Smooth muscle cell (in vitro differentiated cells): ENCODE measurements at regions not wholly inside any gene's neighbourhood (a gene's known extent, or its start where the extent isn't known, plus 50 kb on each side); places are given as distances from the start of the nearest gene placed in this dataset.

ENCODE experiments used
- DNase-seq: peaks from one replicate; lab custom pipeline; 2025; ENCODE audit not compliant: unreplicated experiment; lab: John Stamatoyannopoulos, UW
- H2AFZ ChIP-seq: fragments of 200-600 bp; sonication (generic); 2 replicates; pipeline ENCODE4 v1.6.0; 2016; ENCODE audit warnings: antibody characterized with exemption, low read depth, mild to moderate bottlenecking
- H3F3A ChIP-seq: fragments of 200-600 bp; sonication (generic); 2 replicates; pipeline ENCODE4 v1.6.0; 2017; ENCODE audit warnings: antibody characterized with exemption, low read depth
- H3K27ac ChIP-seq: fragments of 200-600 bp; sonication (generic); 2 replicates; pipeline ENCODE4 v1.5.1; 2016; ENCODE audit warnings: low read depth, mild to moderate bottlenecking
- H3K27me3 ChIP-seq: fragments of 200-600 bp; sonication (generic); 2 replicates; pipeline ENCODE4 v1.6.1; 2016; ENCODE audit warnings: low read depth, mild to moderate bottlenecking
- H3K36me3 ChIP-seq: fragments of 200-600 bp; sonication (generic); 2 replicates; pipeline ENCODE4 v1.5.1; 2016; ENCODE audit warnings: low read depth
- H3K4me1 ChIP-seq: fragments of 200-600 bp; sonication (generic); 2 replicates; pipeline ENCODE4 v1.5.1; 2016; ENCODE audit warnings: low read depth
- H3K4me2 ChIP-seq: fragments of 200-600 bp; sonication (generic); 2 replicates; pipeline ENCODE4 v1.6.0; 2016; ENCODE audit warnings: mild to moderate bottlenecking
- H3K4me3 ChIP-seq: fragments of 200-600 bp; sonication (generic); 2 replicates; pipeline ENCODE4 v1.5.1; 2016; ENCODE audit warnings: mild to moderate bottlenecking
- H3K79me2 ChIP-seq: fragments of 200-600 bp; sonication (generic); 2 replicates; pipeline ENCODE4 v1.6.0; 2016; ENCODE audit warnings: low read depth, mild to moderate bottlenecking
- H3K9ac ChIP-seq: fragments of 200-600 bp; sonication (generic); 2 replicates; pipeline ENCODE4 v1.6.0; 2016; ENCODE audit warnings: low read depth
- H3K9me3 ChIP-seq: fragments of 200-600 bp; sonication (generic); replicated peaks from 2 replicates; pipeline ENCODE4 v1.5.1; 2016; ENCODE audit warnings: low read depth
- H4K20me1 ChIP-seq: fragments of 200-600 bp; sonication (generic); 2 replicates; pipeline ENCODE4 v1.6.0; 2016; ENCODE audit warnings: low read depth
- CTCF ChIP-seq: fragments of 200-600 bp; sonication (generic); IDR thresholded peaks from 2 replicates; pipeline ENCODE4 v1.5.1; 2017; ENCODE audit warnings: borderline replicate concordance, mild to moderate bottlenecking, antibody characterized with exemption; ENCODE audit not compliant: insufficient read depth, poor library complexity, severe bottlenecking
- WGBS: methylation state at CpG from one replicate; pipeline ENCODE4 v1.1.7; 2016; ENCODE audit warnings: low lambda C conversion rate; 5-methylcytosine and 5-hydroxymethylcytosine counted together

GRCh38 chr22:47697861-47698260 is 935.4 kb downstream of the TBC1D22A start:
- Histone ChIP-seq H3K9me3 (no peaks in the 10 kb centered on the region), H3K4me1 (no peaks in the 10 kb centered on the region), H3K4me3 (no peak overlapping the region), H3K4me2 (no peak overlapping the region), H3K27ac (no peak overlapping the region), H3K9ac (no peak overlapping the region), H3K27me3 (no peaks in the 10 kb centered on the region), H2AFZ (no peak overlapping the region), H3K36me3 (no peaks in the 10 kb centered on the region), H3F3A (no peaks in the 10 kb centered on the region), H4K20me1 (no peaks in the 10 kb centered on the region), H3K79me2 (no peaks in the 10 kb centered on the region)
- 60% methylated on average over 1 of the region's 1 CpG for WGBS
- TF ChIP-seq CTCF: no peak
- DNase-seq: no peak

DNA sequence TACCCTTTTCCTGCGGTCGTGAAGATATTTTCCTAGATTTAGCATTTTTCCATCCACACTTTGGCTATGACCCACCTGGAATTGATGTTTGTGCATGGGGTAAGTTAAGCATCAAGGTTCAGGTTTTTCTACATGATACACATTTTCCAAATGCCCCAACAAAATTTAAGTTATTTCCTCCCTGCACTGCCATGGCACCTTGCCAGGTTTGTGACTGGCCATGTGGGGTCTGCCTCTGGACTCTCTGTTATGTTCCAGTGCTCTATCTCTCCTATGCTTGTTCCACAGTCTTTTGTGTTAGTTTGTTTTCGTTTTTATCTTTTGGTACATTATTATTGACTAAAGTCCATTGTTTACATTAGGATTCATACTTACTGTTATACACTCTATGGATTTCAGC is 934.3 kb downstream of the TBC1D22A start:
- Histone ChIP-seq H3K27me3 (no peaks in the 10 kb centered on the region), H3K36me3 (no peaks in the 10 kb centered on the region), H3K9me3 (no peaks in the 10 kb centered on the region), H3K79me2 (no peaks in the 10 kb centered on the region), H2AFZ (no peak overlapping the region), H3K9ac (no peak overlapping the region), H3K4me2 (no peak overlapping the region), H4K20me1 (no peaks in the 10 kb centered on the region), H3K27ac (no peak overlapping the region), H3K4me1 (no peaks in the 10 kb centered on the region), H3K4me3 (no peak overlapping the region), H3F3A (no peaks in the 10 kb centered on the region)
- TF ChIP-seq CTCF: no peak
- no peak for DNase-seq
- 78% methylated on average over 3 of the region's 3 CpGs for WGBS

DNA sequence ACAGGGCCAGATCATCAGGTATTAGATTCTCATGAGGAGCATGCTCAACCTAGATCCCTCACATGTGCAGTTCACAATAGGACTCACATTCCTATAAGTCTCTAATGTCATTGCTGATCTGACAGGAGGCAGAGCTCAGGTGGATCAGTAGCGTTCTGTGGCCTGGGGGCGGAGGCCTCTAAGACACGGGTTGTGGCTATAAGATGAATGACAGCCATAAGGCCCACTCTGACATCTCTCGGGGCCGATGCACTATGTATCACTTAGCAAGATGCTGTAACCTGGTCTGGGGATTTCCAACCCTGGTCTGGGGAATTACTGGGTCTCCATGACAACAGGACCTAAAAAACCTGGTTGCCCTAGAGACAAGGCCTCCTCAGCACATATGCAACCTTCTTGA is 932.7 kb downstream of the TBC1D22A start:
- Histone ChIP-seq H3F3A (no peaks in the 10 kb centered on the region), H3K9ac (no peak overlapping the region), H3K9me3 (no peaks in the 10 kb centered on the region), H3K4me1 (no peaks in the 10 kb centered on the region), H3K79me2 (no peaks in the 10 kb centered on the region), H4K20me1 (no peaks in the 10 kb centered on the region), H3K27me3 (no peaks in the 10 kb centered on the region), H3K27ac (no peak overlapping the region), H3K4me2 (no peak overlapping the region), H3K36me3 (no peaks in the 10 kb centered on the region), H2AFZ (no peak overlapping the region), H3K4me3 (no peak overlapping the region)
- DNase-seq: no peak
- 93% methylated on average over 5 of the region's 5 CpGs for WGBS
- TF ChIP-seq CTCF: no peak

GRCh38 chr22:47694536-47695130 is 932.2 kb downstream of the TBC1D22A start:
- no peak overlapping the region for H3K4me3 ChIP-seq
- no peaks in the 10 kb centered on the region for H3K27me3 ChIP-seq
- H3K27ac ChIP-seq: no peak overlapping the region
- H3K4me2 ChIP-seq: no peak overlapping the region
- no peaks in the 10 kb centered on the region for H3K4me1 ChIP-seq
- H4K20me1 ChIP-seq: no peaks in the 10 kb centered on the region
- H2AFZ ChIP-seq: no peak overlapping the region
- H3F3A ChIP-seq: no peaks in the 10 kb centered on the region
- H3K79me2 ChIP-seq: no peaks in the 10 kb centered on the region
- no peaks in the 10 kb centered on the region for H3K9me3 ChIP-seq
- TF ChIP-seq CTCF: no peak
- DNase-seq: no peak
- WGBS: 81% methylated on average over 4 of the region's 4 CpGs
- H3K36me3 ChIP-seq: no peaks in the 10 kb centered on the region
- no peak overlapping the region for H3K9ac ChIP-seq
